IMR-90 (cell line): ENCODE measurements at regions not wholly inside any gene's neighbourhood (a gene's known extent, or its start where the extent isn't known, plus 50 kb on each side); places are given as distances from the start of the nearest gene placed in this dataset.

ENCODE experiments used
- ATAC-seq: fragments of 200-7000 bp; cut with Tn5 transposase; 2 replicates; pipeline ENCODE4 v1.9.1; 2020; ENCODE audit warnings: low read depth, mild to moderate bottlenecking, moderate library complexity
- BruUV-seq: library from RNA; stranded (reverse); fragments of 400-500 nt; replicated peaks from 2 replicates; lab custom pipeline; 2021; lab: Mats Ljungman, UMichigan
- CTCF ChIA-PET: fragments of 300-600 bp; formaldehyde crosslinking; extraction: SDS; loops from one replicate; lab custom pipeline; 2021; ENCODE audit warnings: antibody characterized with exemption; lab: Yijun Ruan, JAX
- POLR2A ChIA-PET: fragments of 300-600 bp; sonication (Branson Sonifier 250); formaldehyde crosslinking; loops from one replicate; lab custom pipeline; 2022; ENCODE audit warnings: antibody characterized with exemption; ENCODE audit not compliant: unreplicated experiment; lab: Charles Lee
- DNase-seq: peaks from one replicate; pipeline ENCODE4 v3.0.0; 2013
- H2AFZ ChIP-seq: replicated peaks from 2 replicates; pipeline ENCODE3; 2013; ENCODE audit warnings: low read length, mild to moderate bottlenecking; ENCODE audit not compliant: poor library complexity
- H2AK5ac ChIP-seq: 2 replicates; pipeline ENCODE4 v1.6.1; 2013; ENCODE audit warnings: low read depth, low read length, inconsistent platforms
- H2AK9ac ChIP-seq: replicated peaks from 2 replicates; pipeline ENCODE3; 2013; ENCODE audit warnings: mild to moderate bottlenecking, low read depth, low read length, moderate library complexity; ENCODE audit not compliant: poor library complexity
- H2BK120ac ChIP-seq: 2 replicates; pipeline ENCODE4 v1.6.1; 2013; ENCODE audit warnings: low read depth, low read length, inconsistent platforms
- H2BK15ac ChIP-seq: 3 replicates; pipeline ENCODE4 v1.6.1; 2013; ENCODE audit warnings: low read depth, low read length, inconsistent platforms
- H2BK20ac ChIP-seq: 2 replicates; pipeline ENCODE4 v1.6.1; 2013; ENCODE audit warnings: low read depth, mild to moderate bottlenecking, inconsistent platforms, low read length, moderate library complexity
- H2BK5ac ChIP-seq: 2 replicates; pipeline ENCODE4 v1.6.1; 2013; ENCODE audit warnings: mild to moderate bottlenecking, low read depth, low read length, inconsistent platforms; ENCODE audit not compliant: poor library complexity, severe bottlenecking
- H3K14ac ChIP-seq: replicated peaks from 2 replicates; pipeline ENCODE4 v1.6.1; 2013; ENCODE audit warnings: low read depth, low read length, inconsistent platforms
- H3K18ac ChIP-seq: 2 replicates; pipeline ENCODE4 v1.6.1; 2013; ENCODE audit warnings: low read depth, low read length, control low read depth
- H3K23ac ChIP-seq: 2 replicates; pipeline ENCODE4 v1.6.1; 2013; ENCODE audit warnings: low read depth, low read length, inconsistent platforms
- H3K27ac ChIP-seq: 2 replicates; pipeline ENCODE4 v1.5.1; 2013; ENCODE audit warnings: mild to moderate bottlenecking, control low read depth, low read length; ENCODE audit not compliant: insufficient read depth
- H3K27me3 ChIP-seq: 2 replicates; pipeline ENCODE4 v1.6.1; 2013; ENCODE audit warnings: low read length; ENCODE audit not compliant: control insufficient read depth, insufficient read depth
- H3K36me3 ChIP-seq: 2 replicates; pipeline ENCODE4 v1.6.1; 2013; ENCODE audit warnings: low read length, mixed read lengths; ENCODE audit not compliant: control insufficient read depth, insufficient read depth
- H3K4ac ChIP-seq: 2 replicates; pipeline ENCODE4 v1.6.1; 2013; ENCODE audit warnings: low read depth, low read length, inconsistent platforms
- H3K4me1 ChIP-seq: 2 replicates; pipeline ENCODE4 v1.6.1; 2013; ENCODE audit warnings: low read length, mixed read lengths; ENCODE audit not compliant: control insufficient read depth, insufficient read depth
- H3K4me2 ChIP-seq: 2 replicates; pipeline ENCODE4 v1.6.1; 2013; ENCODE audit warnings: low read depth, mild to moderate bottlenecking, control low read depth, low read length, moderate library complexity
- H3K4me3 ChIP-seq: 2 replicates; pipeline ENCODE4 v1.5.1; 2013; ENCODE audit warnings: low read depth, mild to moderate bottlenecking, control low read depth, low read length, moderate library complexity; ENCODE audit not compliant: insufficient read depth
- H3K56ac ChIP-seq: 2 replicates; pipeline ENCODE4 v1.6.1; 2013; ENCODE audit warnings: low read length, inconsistent platforms; ENCODE audit not compliant: insufficient read depth; ENCODE audit errors: extremely low read depth
- H3K79me1 ChIP-seq, 2 experiments: 2 replicates each; pipeline ENCODE4 v1.6.1; 2013; ENCODE audit warnings: low read length in 2 of 2, inconsistent platforms in 1 of 2, low read depth in 1 of 2
- H3K9ac ChIP-seq: 2 replicates; pipeline ENCODE4 v1.6.1; 2013; ENCODE audit warnings: low read depth, low read length, control low read depth
- H3K9me1 ChIP-seq: 2 replicates; pipeline ENCODE4 v1.6.1; 2013; ENCODE audit warnings: low read length, inconsistent platforms; ENCODE audit not compliant: insufficient read depth
- H3K9me3 ChIP-seq: 2 replicates; pipeline ENCODE4 v1.6.1; 2013; ENCODE audit warnings: low read length; ENCODE audit not compliant: control insufficient read depth, insufficient read depth
- H4K20me1 ChIP-seq: 2 replicates; pipeline ENCODE4 v1.6.1; 2013; ENCODE audit warnings: low read length, inconsistent platforms; ENCODE audit not compliant: insufficient read depth
- H4K5ac ChIP-seq: 2 replicates; pipeline ENCODE4 v1.6.1; 2013; ENCODE audit warnings: mild to moderate bottlenecking, low read depth, low read length, control low read depth
- H4K8ac ChIP-seq, 2 experiments: 2 replicates each; pipeline ENCODE4 v1.6.1; 2013; ENCODE audit warnings: low read depth in 2 of 2, low read length in 2 of 2, control low read depth in 1 of 2, inconsistent platforms in 1 of 2
- H4K91ac ChIP-seq: 2 replicates; pipeline ENCODE4 v1.6.1; 2013; ENCODE audit warnings: low read depth, low read length, inconsistent platforms; ENCODE audit not compliant: insufficient read depth
- BHLHE40 ChIP-seq: fragments of 150-350 bp; IDR thresholded peaks from 2 replicates; pipeline ENCODE4 v1.6.1; 2016; ENCODE audit warnings: mild to moderate bottlenecking, low read depth, low read length
- CEBPB ChIP-seq: IDR thresholded peaks from 2 replicates; pipeline ENCODE4 v1.6.1; 2012; ENCODE audit warnings: low read depth, low read length, improper control_type of control experiment
- CHD1 ChIP-seq: IDR thresholded peaks from 2 replicates; pipeline ENCODE4 v1.6.1; 2012; ENCODE audit warnings: low read depth, low read length, improper control_type of control experiment
- ELK1 ChIP-seq: fragments of 150-350 bp; IDR thresholded peaks from 2 replicates; pipeline ENCODE4 v1.6.1; 2016; ENCODE audit warnings: low read depth, mild to moderate bottlenecking, low read length, moderate library complexity, borderline replicate concordance
- FOS ChIP-seq: fragments of 150-350 bp; IDR thresholded peaks from 2 replicates; pipeline ENCODE4 v1.6.1; 2016; ENCODE audit warnings: low read depth, low read length
- MAFK ChIP-seq: IDR thresholded peaks from 2 replicates; pipeline ENCODE4 v1.6.1; 2012; ENCODE audit warnings: low read depth, low read length, improper control_type of control experiment
- MXI1 ChIP-seq: IDR thresholded peaks from 2 replicates; pipeline ENCODE4 v1.6.1; 2012; ENCODE audit warnings: low read depth, mild to moderate bottlenecking, low read length, moderate library complexity, borderline replicate concordance
- NFE2L2 ChIP-seq: fragments of 150-350 bp; IDR thresholded peaks from 2 replicates; pipeline ENCODE4 v1.6.1; 2016; ENCODE audit warnings: low read depth, mild to moderate bottlenecking, low read length
- POLR2A ChIP-seq: IDR thresholded peaks from 2 replicates; pipeline ENCODE4 v1.6.1; 2012; ENCODE audit warnings: mild to moderate bottlenecking, low read depth, low read length
- RCOR1 ChIP-seq: IDR thresholded peaks from 2 replicates; pipeline ENCODE4 v1.6.1; 2012; ENCODE audit warnings: mild to moderate bottlenecking, low read length, improper control_type of control experiment; ENCODE audit not compliant: insufficient replicate concordance
- RFX5 ChIP-seq: IDR thresholded peaks from 2 replicates; pipeline ENCODE4 v1.8.0; 2012; ENCODE audit warnings: low read depth, mild to moderate bottlenecking, low read length, moderate library complexity
- SMC3 ChIP-seq: fragments of 150-350 bp; IDR thresholded peaks from 2 replicates; pipeline ENCODE4 v1.6.1; 2016; ENCODE audit warnings: low read depth, mild to moderate bottlenecking, antibody characterized with exemption, low read length, moderate library complexity
- WGBS, 2 experiments: methylation state at CpG; one replicate each; pipeline versions ENCODE4 v1.1.5 to v1.1.7; 2013; ENCODE audit warnings: missing lambda C conversion rate in 2 of 2; ENCODE audit not compliant: insufficient read length in 1 of 2; ENCODE audit errors: extremely low coverage in 2 of 2; 5-methylcytosine and 5-hydroxymethylcytosine counted together
- dilution Hi-C: fragments of 300-500 bp; cut with HindIII; formaldehyde crosslinking; loops from one replicate; pipeline ENCODE4 v1.14.3; 2018; ENCODE audit warnings: low sequenced_read_pairs; ENCODE audit not compliant: unreplicated experiment
- in situ Hi-C: fragments of 300-500 bp; cut with MboI; formaldehyde crosslinking; loops from 3 replicates; pipeline ENCODE4 v1.14.3; 2019; ENCODE audit warnings: low sequenced_read_pairs, inconsistent platforms, mixed read lengths
- intact Hi-C: fragments of 100-400 bp; cut with micrococcal nuclease; formaldehyde crosslinking; loops from 2 replicates; pipeline ENCODE4 v1.10.0; 2022

- ATAC-seq (no peak), DNase-seq (no peak)
- Histone ChIP-seq H3K4me3 (no peak overlapping the region), H2BK15ac (no peak overlapping the region), H4K20me1 (no peaks in the 10 kb centered on the region), H3K36me3 (no peaks in the 10 kb centered on the region), H3K9me3 (peaks cover 2% of the 10 kb centered on the region; the same call in 1 of the 2 replicates), H3K4me1 (no peaks in the 10 kb centered on the region), H2BK20ac (no peak overlapping the region), H3K14ac (no peak overlapping the region), H3K9ac (no peak overlapping the region), H3K18ac (no peak overlapping the region), H2AFZ (no peak overlapping the region), H3K9me1 (no peaks in the 10 kb centered on the region), H3K23ac (no peak overlapping the region), H3K79me1 (no peaks in the 10 kb centered on the region), H4K8ac (no peak overlapping the region), H3K4ac (no peak overlapping the region), H2AK5ac (no peak overlapping the region), H3K4me2 (no peak overlapping the region), H2BK120ac (no peak overlapping the region), H4K91ac (no peak overlapping the region), H2BK5ac (no peak overlapping the region), H3K56ac (no peak overlapping the region), H4K5ac (no peak overlapping the region), H3K27me3 (no peaks in the 10 kb centered on the region), H3K27ac (no peak overlapping the region), H2AK9ac (no peak overlapping the region)
- WGBS, 2 experiments, result no CpG with 5 or more reads among the region's 4 CpGs
- intact Hi-C loops (no loop called here), dilution Hi-C loops (no loop called here), in situ Hi-C loops (no loop called here)
- BruUV-seq, result no TSS peak
- ChIA-PET CTCF (no interaction called here), POLR2A (no interaction called here)
- TF ChIP-seq RCOR1 (no peak), MAFK (no peak), ELK1 (no peak), RFX5 (no peak), SMC3 (no peak), FOS (no peak), BHLHE40 (no peak), NFE2L2 (no peak), POLR2A (no peak), CHD1 (no peak), CEBPB (no peak), MXI1 (no peak)
Measured at GRCh38 chr3:80043226-80043625, 275.4 kb upstream of the ROBO1 start.
